ENCODE measurements at regions not wholly inside any gene's neighbourhood (a gene's known extent, or its start where the extent isn't known, plus 50 kb on each side); places are given as distances from the start of the nearest gene placed in this dataset.

- DNase-seq (ENCODE audit: low read depth in 2 of 2), result no peak
- no peaks in the 10 kb centered on the region for H3K9me3 ChIP-seq (ENCODE audit: control insufficient read depth, insufficient read depth, low read depth, low read length)
- TF ChIP-seq CTCF (conservative IDR thresholded peaks at IDR 0.05 in 1 of 2, IDR thresholded peaks at IDR 0.05 in 1 of 2; ENCODE audit: low read depth in 1 of 2, low read length in 2 of 2) (no peak), EZH2 (IDR thresholded peaks at IDR 0.05; ENCODE audit: low read length, missing control alignments) (no peak)
Measured at GRCh38 chr2:63751901-63752300, 89.8 kb upstream of the UGP2 start.

DNA sequence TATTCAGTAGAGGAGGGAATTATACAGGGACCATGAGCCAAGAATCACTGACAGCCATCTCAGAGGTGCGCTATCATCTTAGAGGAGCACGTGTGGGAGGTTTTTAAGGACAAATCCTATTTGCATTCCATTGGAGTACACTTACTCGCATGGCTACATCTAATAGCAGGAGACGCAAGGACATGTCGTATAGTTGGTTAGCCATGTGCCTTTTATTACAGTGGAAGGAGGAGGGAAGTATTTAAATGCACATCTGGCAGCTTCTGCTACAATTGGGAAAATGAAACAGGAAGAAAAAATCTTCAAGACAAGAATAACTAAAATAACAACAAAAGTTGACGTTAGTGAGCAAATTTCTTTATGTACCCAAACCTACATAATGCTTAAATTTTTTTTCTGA lies 86.5 kb upstream of the UGP2 start:
- no peaks in the 10 kb centered on the region for H3K9me3 ChIP-seq (ENCODE audit: control insufficient read depth, insufficient read depth, low read depth, low read length)

More at GRCh38 chr2:63751901-63752300, 89.8 kb upstream of the UGP2 start:
- H3K4me1 ChIP-seq (ENCODE audit: control insufficient read depth, extremely low read depth, insufficient read depth, low read length), result peaks cover 14% of the 10 kb centered on the region
- H3K9ac ChIP-seq (ENCODE audit: insufficient read depth, low read length), result no peak overlapping the region
- H2AFZ ChIP-seq (ENCODE audit: low read length), result no peak overlapping the region
- H3K27me3 ChIP-seq (ENCODE audit: control insufficient read depth, insufficient read depth, low read length), result no peaks in the 10 kb centered on the region
- H4K20me1 ChIP-seq (ENCODE audit: control insufficient read depth, extremely low read depth, insufficient read depth, low read length), result no peaks in the 10 kb centered on the region
- no peaks in the 10 kb centered on the region for H3K36me3 ChIP-seq (ENCODE audit: control insufficient read depth, insufficient read depth, low read length)
- no peak overlapping the region for H3K4me2 ChIP-seq (ENCODE audit: extremely low read depth, insufficient read depth, low read length)
- H3K4me3 ChIP-seq (replicated peaks in 1 of 4; ENCODE audit: control extremely low read depth in 1 of 4, insufficient read depth in 1 of 4, low read depth in 3 of 4, low read length in 4 of 4), result no peak overlapping the region
- H3K27ac ChIP-seq (ENCODE audit: insufficient read depth, low read length), result no peak overlapping the region
- H3K79me2 ChIP-seq (ENCODE audit: control insufficient read depth, insufficient read depth, low read length), result no peaks in the 10 kb centered on the region

DNA sequence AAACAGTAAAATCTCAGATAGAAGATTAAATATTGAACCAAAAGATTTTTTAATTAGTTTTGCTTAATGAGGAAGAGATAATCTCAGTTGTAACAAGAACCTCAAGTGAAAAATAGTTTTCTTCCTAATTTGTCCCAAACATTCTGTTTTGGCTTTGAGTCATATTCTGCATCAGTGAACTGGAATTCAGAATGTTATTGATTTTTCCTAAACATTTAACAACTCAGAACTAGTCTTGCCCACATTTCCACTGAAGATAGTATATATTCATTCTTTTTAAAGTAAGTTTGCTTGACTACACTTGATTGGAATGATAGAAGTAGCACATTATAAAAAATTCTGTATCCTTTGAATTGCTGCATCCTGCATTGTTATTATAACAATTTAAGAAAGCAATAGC lies 85.7 kb upstream of the UGP2 start:
- no peak for TF ChIP-seq CTCF (conservative IDR thresholded peaks at IDR 0.05 in 1 of 2, IDR thresholded peaks at IDR 0.05 in 1 of 2; ENCODE audit: low read depth in 1 of 2, low read length in 2 of 2)
- TF ChIP-seq EZH2 (IDR thresholded peaks at IDR 0.05; ENCODE audit: low read length, missing control alignments), result no peak
- Histone ChIP-seq H3K27ac (ENCODE audit: insufficient read depth, low read length) (no peak overlapping the region), H3K79me2 (ENCODE audit: control insufficient read depth, insufficient read depth, low read length) (no peaks in the 10 kb centered on the region), H3K9ac (ENCODE audit: insufficient read depth, low read length) (no peak overlapping the region), H3K36me3 (ENCODE audit: control insufficient read depth, insufficient read depth, low read length) (no peaks in the 10 kb centered on the region), H4K20me1 (ENCODE audit: control insufficient read depth, extremely low read depth, insufficient read depth, low read length) (no peaks in the 10 kb centered on the region), H3K9me3 (ENCODE audit: control insufficient read depth, insufficient read depth, low read depth, low read length) (no peaks in the 10 kb centered on the region), H3K27me3 (ENCODE audit: control insufficient read depth, insufficient read depth, low read length) (no peaks in the 10 kb centered on the region), H3K4me3 (replicated peaks in 1 of 4; ENCODE audit: control extremely low read depth in 1 of 4, insufficient read depth in 1 of 4, low read depth in 3 of 4, low read length in 4 of 4) (peak overlapping the region in 1 of 4 experiments; percentile 14), H3K4me1 (ENCODE audit: control insufficient read depth, extremely low read depth, insufficient read depth, low read length) (peaks cover 15% of the 10 kb centered on the region), H3K4me2 (ENCODE audit: extremely low read depth, insufficient read depth, low read length) (peak overlapping the region; percentile 62), H2AFZ (ENCODE audit: low read length) (no peak overlapping the region)
- DNase-seq (ENCODE audit: low read depth in 2 of 2), result peak; percentile 52 to 74

More for the DNA sequence above, 86.5 kb upstream of the UGP2 start:
- TF ChIP-seq EZH2 (IDR thresholded peaks at IDR 0.05; ENCODE audit: low read length, missing control alignments) (no peak), CTCF (conservative IDR thresholded peaks at IDR 0.05 in 1 of 2, IDR thresholded peaks at IDR 0.05 in 1 of 2; ENCODE audit: low read depth in 1 of 2, low read length in 2 of 2) (no peak)
- H2AFZ ChIP-seq (ENCODE audit: low read length), result peak overlapping the region; percentile 54
- H3K36me3 ChIP-seq (ENCODE audit: control insufficient read depth, insufficient read depth, low read length), result no peaks in the 10 kb centered on the region
- H3K79me2 ChIP-seq (ENCODE audit: control insufficient read depth, insufficient read depth, low read length), result no peaks in the 10 kb centered on the region
- H4K20me1 ChIP-seq (ENCODE audit: control insufficient read depth, extremely low read depth, insufficient read depth, low read length), result no peaks in the 10 kb centered on the region
- DNase-seq (ENCODE audit: low read depth in 2 of 2), result peak in 1 of 2 donors; percentile 30
- no peak overlapping the region for H3K9ac ChIP-seq (ENCODE audit: insufficient read depth, low read length)
- peaks cover 15% of the 10 kb centered on the region for H3K4me1 ChIP-seq (ENCODE audit: control insufficient read depth, extremely low read depth, insufficient read depth, low read length)
- peak overlapping the region; percentile 62 for H3K4me2 ChIP-seq (ENCODE audit: extremely low read depth, insufficient read depth, low read length)
- no peak overlapping the region for H3K4me3 ChIP-seq (replicated peaks in 1 of 4; ENCODE audit: control extremely low read depth in 1 of 4, insufficient read depth in 1 of 4, low read depth in 3 of 4, low read length in 4 of 4)
- H3K27me3 ChIP-seq (ENCODE audit: control insufficient read depth, insufficient read depth, low read length), result no peaks in the 10 kb centered on the region
- H3K27ac ChIP-seq (ENCODE audit: insufficient read depth, low read length), result peak overlapping the region; percentile 58

All from fibroblast of lung (primary cell).